ENCODE measurements at regions not wholly inside any gene's neighbourhood (a gene's known extent, or its start where the extent isn't known, plus 50 kb on each side); places are given as distances from the start of the nearest gene placed in this dataset.
A peak's percentile ranks its signal among the peaks of the same experiment; 100 is the strongest.
"Not testable (repeated sequence)": the region's sequence is repeated elsewhere in the genome, so short reads cannot be mapped to it uniquely, and the experiment has no call there.

DNA sequence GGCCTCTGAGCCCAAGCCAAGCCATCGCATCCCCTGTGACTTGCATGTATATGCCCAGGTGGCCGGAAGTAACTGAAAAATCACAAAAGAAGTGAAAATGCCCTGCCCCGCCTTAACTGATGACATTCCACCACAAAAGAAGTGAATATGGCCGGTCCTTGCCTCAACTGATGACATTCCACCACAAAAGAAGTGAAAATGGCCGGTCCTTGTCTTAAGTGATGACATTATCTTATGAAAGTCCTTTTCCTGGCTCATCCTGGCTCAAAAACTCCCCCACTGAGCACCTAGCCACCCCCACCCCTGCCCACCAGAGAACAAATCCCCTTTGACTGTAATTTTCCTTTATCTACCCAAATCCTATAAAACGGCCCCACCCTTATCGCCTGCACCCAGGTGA is 712.7 kb upstream of the PABPC4L start:
- intact Hi-C loops (cut with DNase I); DNase-seq: not testable (repeated sequence)

DNA sequence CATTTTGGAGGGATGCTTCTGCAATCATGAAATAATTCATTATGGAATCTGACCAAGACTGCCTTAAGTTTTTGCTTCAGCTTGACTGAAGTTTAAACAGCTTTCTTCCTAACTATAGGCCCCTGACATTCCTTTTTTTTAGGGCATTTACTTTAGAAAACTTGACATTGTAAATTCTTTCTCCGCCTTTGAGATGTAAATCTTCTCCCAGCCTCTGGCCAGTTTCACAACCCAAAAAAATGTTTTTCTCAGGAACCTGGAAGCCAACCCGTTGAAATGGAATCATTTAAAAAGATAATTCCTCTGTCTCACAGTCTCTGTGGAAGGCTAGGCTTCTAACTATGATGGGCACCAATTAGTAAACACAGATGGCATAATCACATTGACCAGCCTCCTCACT is 710.4 kb upstream of the PABPC4L start:
- no peak for DNase-seq
- intact Hi-C loops (cut with DNase I) = no loop called here

DNA sequence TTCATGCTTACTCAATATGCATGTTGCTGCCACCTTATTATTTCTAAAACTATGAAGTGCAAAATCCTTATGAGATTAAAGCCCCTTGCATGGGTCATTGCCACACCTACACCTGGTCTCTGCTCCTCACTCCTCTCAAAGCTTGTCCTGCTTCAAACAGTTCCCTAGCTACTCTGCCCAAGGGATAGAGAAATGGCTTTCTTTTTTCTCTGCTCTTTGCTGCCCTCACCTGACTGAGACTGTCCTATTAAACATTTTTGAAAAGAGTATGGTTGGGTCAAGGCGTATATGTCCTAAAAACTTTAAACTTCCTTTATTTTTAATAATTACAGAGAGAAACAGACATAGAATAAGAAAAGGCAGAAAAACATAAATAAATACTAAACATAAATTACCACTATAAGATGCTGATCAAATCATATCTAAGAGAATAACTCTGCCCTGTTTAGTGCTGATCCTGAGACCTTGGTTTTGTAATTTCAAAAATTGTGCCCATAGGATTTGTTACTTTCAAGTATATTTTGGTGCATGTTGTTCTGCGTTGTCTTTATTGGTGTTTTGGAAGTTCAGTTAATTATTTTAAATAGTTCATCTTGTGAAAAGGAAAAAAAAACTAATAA is 704.9 kb upstream of the PABPC4L start:
- intact Hi-C loops (cut with DNase I) = no loop called here
- peak in 1 of 10 donors; percentile 2 for DNase-seq

DNA sequence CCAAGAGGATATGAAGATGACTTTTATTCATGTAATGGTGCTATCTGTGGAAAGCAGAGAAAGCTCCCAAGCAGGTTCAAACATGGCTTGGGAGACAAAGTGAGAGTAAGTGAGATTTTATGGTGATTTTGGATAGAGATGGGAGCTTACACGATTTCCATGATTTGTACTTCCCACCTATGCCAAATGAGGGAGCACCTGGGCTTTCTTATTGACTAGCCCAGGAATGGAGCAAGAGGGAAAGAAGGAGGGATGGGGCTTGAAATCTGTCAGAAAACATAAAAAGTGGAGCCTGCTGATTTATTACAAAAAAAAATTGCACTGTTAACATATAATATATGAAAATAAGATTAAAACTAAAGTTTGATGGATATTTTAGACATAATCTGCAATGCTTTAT is 703.5 kb upstream of the PABPC4L start:
- intact Hi-C loops (cut with DNase I) = no loop called here

DNA sequence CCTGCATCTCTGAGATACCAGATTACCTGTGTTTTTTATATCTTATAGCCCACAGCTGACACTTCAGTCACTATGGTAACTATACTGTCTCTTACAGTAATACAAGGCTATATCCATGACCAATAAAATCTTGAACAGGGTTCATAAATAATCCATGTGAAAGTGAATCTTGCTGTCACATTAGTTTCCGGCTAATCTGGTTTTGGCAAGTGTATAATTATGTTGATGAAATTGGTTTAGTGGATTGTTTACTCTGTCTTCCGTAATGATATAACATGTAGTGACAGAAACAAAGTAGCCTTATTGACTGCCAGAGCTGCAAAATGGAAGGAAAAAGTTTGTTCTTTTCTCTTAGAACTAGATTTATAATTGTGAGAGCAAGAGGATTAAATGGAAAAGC is 686.6 kb upstream of the PABPC4L start:
- DNase-seq = no peak
- intact Hi-C loops (cut with DNase I) = no loop called here

More for the DNA sequence above, 703.5 kb upstream of the PABPC4L start:
- no peak for DNase-seq

DNA sequence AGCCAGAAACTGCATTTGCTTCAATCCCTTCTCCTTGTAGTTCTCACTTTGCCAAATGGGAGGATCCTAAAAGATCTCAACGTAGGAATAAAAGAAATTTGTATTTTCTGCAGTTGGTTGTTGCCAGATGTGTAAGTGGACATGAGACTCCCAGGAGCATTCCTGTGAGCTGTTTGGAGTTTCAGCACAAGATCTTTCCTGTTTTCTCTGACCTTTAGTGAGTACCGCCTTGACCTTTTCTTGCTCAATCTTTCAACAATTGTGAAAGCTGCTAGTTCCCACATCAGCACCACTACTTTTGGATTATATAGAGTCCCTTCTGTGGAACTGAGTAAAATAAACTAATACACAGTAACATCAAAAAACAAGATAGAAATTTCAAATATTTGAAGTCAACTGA is 683.8 kb upstream of the PABPC4L start:
- intact Hi-C loops (cut with DNase I) = no loop called here
- no peak for DNase-seq

DNA sequence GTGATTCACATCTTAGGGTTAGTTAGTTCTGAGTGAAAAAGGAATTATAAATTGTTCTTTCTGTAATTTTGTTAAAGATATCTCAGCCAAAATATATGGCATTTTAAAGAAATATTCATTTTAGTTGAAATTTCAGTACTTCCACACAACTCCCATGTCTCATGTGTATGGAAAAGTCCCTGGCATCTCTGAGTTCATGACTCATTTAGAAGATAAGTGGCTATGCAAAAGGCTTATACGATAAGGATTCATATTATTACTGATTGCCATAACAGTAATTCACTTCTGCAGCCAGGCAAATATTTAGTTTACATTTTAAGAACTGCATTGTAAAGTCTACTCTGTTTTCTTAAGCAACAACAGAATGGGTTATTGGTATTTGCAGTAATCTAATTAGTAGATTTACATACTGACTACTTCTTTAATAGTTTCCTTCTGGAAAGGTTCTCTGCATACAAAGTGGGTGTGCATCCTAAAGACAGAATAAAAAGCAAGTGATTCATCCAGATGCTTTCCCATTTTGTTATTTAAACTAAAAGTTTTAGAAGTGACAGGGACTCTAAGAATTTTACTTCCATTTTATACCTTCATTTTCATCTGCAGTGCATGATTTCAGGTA is 682.4 kb upstream of the PABPC4L start:
- DNase-seq = no peak
- intact Hi-C loops (cut with DNase I) = no loop called here

DNA sequence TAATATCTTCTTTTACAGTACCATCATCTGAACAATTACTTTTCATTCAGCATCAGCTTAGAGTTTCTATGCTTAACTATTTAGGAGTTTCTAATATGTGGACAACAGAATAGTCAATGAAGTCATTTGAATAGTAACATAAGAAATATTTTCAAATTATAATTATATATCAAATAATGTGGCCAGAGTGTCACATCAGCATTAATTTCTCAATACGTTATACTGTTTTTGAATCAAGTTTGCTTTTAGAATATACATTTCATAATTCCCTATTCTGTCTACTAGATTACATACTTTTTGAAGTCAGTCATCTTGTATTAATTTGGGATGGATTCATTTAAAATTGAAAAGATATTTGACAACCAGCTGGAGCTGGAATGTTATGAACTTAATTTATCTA is 677.4 kb upstream of the PABPC4L start:
- DNase-seq = no peak
- intact Hi-C loops (cut with DNase I) = no loop called here

DNA sequence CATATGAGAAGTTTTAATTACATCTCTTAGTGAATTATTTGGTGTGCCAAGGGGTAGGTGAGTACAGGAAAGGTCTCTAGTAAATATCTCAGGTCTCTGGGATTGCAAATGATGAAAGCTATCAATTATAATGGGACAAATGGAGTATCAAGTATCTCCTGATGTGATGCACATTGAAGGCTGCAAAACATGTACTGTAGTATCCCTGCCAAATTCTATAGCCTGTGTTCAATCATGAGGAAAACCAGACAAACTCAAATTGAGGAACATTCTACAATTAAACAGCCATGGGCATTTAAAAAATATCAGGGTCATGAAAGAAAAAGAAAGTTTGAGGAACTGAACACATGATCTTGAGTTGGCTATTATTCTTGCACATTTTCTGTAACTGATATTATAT is 665.4 kb upstream of the PABPC4L start:
- intact Hi-C loops (cut with DNase I) = no loop called here
- DNase-seq = no peak

DNA sequence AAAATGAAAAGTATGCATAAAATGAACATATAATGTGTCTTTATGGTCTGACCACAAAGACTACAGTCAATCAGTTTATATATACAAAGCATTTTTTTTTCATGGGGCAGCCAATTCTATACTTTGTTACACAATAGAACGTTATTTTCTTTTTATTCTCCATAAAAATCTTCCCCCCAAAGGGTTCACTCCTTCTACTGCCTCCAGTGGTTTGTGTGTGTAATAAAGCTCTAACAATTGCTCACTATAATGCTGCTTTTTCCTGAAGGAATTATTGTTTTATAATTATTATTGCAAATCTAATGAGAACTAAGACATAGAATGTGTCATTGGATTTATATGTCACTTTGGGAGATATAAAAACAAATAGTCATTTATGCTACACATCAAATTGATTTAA is 664.1 kb upstream of the PABPC4L start:
- no peak for DNase-seq
- intact Hi-C loops (cut with DNase I) = no loop called here

DNA sequence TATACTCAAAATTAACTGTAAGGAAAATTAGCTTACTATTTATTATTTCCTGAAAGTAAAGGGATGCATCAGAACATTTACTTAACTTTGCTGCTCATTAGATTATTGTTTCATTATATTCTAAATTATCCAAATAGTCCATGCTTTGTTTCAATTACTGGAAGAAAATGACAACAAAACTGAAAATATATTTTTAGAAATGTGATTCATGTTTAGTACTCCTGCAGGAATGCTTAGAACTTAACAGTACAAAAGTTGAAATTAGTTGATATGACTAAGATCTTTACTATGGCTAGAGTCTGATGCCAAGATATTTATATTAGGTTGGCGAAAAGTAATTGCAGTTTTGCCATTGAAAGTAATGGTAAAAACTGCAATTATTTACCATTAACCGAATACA is 660.5 kb upstream of the PABPC4L start:
- intact Hi-C loops (cut with DNase I) = no loop called here
- no peak for DNase-seq

DNA sequence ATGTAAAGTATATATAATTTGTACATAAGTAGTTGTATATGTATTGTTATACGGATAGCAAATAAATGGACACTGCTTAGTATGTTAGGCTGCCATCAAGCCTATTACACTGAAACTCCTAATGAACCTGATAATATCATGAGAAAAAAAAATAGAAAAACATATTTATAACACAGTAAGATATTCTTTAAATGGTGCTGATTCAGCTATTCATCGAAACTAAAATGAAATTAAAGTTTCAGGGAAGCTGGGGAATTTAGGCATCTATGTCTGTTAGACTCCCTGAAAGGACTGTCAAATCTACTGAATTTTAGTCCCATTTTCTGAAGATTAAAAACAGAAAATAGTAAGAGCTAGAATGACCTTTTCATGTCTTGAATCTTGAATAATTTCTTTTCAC is 647.1 kb upstream of the PABPC4L start:
- no peak for DNase-seq
- intact Hi-C loops (cut with DNase I) = no loop called here

DNA sequence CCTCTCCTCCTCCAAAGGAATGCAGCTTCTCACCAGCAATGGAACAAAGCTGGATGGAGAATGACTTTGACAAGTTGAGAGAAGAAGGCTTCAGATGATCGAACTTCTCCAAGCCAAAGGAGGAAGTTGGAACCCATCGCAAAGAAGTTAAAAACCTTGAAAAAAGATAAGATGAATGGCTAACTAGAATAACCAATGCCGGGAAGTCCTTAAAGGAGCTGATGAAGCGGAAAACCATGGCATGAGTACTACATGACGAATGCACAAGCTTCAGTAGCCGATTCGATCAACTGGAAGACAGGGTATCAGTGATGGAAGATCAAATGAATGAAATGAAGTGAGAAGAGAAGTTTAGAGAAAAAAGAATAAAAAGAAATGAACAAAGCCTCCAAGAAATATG is 629.2 kb upstream of the PABPC4L start:
- DNase-seq; intact Hi-C loops (cut with DNase I): not testable (repeated sequence)

DNA sequence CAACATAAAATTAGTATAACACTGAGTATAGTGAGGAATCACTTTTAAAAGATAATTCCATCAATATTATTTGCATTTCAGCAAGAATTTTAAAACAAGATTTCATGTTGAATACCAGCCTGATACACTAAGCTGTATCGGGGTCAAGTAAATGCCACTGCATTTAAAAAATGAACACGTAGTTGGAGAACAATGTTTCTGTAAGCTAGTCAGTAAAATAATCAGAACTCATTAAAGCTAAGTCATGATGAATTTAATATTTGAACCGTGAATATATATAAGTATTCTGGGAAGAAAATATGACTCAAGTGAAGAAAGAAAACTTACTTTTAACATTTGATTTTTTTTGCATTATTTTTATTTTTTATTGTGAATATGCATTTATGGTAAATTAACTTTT is 611.0 kb upstream of the PABPC4L start:
- intact Hi-C loops (cut with DNase I) = no loop called here
- DNase-seq = no peak

DNA sequence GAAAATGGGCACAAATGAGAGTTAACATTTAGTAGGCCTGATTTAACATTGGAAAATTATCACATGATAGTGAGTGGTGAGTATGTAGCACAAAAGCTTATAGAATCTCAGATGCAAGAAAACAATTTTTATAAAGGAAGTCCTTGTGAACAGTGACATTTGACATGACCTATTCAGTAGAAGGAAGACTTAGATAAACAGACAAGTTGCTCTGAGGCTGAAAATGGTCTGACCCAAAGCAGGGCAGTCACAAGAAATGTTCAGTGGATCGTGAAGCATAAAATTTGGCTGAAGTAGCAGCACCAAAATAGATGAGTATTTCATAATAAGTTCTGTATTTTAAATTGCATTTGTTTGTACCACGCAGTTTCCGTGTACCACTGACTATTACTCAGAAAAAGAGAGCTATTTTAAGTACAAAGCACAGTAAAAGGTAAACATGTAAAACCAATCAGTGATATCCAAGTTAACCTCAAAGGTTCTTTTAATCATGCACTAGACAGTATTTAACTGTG is 605.7 kb upstream of the PABPC4L start:
- no peak for DNase-seq
- intact Hi-C loops (cut with DNase I) = no loop called here

DNA sequence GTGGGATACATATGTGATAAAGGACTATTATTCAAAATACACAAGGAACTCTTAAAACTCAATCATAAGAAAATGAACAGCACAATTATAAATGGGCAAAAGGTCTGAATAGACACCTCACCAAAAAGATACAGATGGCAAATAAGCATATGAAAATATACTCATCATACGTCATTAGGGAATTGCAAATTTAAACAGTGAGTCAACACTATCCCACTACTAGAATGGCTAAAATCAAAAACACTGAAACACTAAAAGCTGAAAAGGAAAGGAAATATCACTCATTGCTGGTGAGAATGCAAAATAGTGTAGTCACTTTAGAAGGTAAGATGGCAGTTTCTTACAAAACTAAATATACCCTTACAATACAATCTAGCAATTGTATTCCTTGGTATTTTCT is 597.0 kb upstream of the PABPC4L start:
- intact Hi-C loops (cut with DNase I) = no loop called here
- DNase-seq = no peak

DNA sequence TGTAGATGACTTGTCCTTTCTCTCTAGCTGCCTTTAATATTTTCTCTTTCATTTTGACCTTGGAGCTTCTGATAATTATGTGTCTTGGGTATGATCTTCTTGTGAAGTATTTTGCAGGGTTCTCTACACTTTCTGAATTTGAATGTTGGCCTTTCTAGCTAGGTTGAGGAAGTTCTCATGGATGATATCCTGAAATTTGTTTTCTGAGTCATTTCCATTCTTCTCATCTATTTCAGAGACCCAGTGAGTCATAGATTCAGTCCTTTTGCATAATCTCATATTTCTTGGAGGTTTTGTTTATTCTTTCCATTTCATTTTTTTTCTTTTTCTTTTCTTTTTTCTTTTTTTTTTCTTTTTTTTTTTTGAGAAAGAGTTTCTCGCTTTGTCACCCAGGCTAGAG is 585.7 kb upstream of the PABPC4L start:
- intact Hi-C loops (cut with DNase I) = no loop called here
- DNase-seq = no peak

DNA sequence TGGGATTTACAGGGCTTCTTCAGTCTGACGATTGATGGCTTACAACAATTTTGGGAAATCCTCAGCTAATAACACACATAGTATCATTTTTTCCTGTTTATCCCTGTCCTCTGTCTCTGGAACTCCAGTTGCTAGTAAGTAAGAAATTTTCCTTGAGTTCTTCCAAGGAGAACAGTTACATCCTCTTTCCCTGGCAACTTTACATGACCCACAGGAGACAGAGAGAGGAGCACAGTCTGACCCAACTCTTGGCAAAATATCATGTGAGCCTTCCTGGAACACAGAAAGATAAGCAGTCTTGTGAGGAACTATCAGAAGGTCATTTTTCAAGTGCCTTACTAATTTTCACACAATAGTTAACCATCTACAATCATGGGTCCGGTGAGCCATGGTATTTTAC is 578.7 kb upstream of the PABPC4L start:
- no peak for DNase-seq
- intact Hi-C loops (cut with DNase I) = no loop called here

DNA sequence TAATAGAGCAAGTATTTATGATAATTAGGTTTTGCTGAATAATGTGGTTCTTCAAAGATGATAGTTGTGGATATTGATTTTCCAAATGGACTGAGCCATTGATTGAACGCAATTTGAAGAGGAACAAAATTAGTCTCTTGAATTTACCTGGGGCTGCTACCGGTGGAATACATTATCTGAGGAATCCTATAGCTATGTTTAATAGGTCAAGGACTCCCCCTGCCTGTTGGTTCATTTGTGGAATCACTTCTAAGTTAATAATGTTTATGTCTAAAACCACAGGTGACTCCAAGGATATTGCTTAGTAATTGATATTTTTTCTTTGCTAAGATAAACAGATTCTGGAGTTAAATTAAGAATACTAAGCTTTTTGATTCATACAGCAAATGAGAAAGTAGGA is 576.0 kb upstream of the PABPC4L start:
- intact Hi-C loops (cut with DNase I) = no loop called here
- no peak for DNase-seq

DNA sequence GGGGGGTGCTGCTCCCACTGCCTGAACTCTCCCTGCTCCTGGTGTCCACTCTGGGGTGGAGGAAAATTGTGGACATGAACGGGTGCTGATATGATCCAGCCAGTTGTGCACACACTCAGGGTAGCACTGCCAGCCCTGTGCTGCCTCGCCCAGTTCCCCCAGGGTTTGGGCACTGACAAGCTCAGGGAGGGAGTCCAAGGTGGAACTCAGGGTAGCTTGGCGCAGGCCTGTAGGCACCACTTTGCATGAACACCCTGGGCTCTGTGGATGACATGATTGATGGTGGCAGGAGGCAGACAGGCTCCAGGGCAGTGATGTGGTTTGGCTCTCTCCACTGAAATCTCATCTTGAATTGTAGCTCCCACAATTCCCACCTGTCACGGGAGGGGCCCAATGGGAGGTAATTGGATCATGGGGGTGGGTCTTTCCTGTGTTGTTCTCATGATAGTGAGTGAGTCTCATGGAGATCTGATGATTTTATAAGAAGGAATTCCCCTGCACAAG is 572.0 kb upstream of the PABPC4L start:
- intact Hi-C loops (cut with DNase I) = no loop called here
- DNase-seq = peak in 1 of 10 donors; percentile 70

DNA sequence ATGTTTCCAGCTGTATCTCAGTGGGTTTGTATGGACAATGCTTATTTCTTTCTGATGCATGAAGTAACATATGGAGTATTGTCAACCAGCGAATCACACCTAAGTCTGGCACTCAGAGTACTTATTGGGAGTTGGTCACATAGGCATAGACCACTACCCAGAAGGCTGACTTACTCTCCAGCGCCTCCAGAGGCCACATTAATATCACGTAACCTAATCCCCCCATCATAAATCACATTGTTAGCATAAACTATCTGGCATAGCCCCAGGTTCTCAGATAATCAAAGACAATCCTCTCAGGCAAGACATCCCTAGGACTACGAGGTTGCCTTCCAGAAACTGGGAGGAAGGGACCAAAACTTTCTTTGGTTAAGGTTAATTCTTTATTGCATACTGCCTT is 560.5 kb upstream of the PABPC4L start:
- DNase-seq = no peak
- intact Hi-C loops (cut with DNase I) = no loop called here

DNA sequence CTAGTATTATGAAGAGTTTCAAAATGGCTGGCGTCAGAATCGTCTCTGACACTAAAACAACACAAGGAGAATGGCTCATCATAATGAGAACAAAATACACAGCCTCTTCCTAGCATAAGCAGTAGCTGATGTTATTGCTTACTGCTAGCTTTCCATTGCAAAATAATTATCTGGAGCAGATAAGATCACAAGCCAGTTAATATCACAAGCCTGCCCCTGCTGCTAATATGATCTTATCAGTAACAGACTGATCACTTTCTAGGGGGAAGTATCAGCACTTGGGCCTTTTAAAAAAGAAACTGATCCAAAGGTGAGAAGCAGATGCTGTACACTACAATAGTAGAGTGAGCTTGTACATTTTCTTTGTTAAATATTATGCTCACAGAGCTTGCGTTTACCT is 554.8 kb upstream of the PABPC4L start:
- DNase-seq = no peak
- intact Hi-C loops (cut with DNase I) = no loop called here
